ENCODE measurements at regions not wholly inside any gene's neighbourhood (a gene's known extent, or its start where the extent isn't known, plus 50 kb on each side); places are given as distances from the start of the nearest gene placed in this dataset.

DNA sequence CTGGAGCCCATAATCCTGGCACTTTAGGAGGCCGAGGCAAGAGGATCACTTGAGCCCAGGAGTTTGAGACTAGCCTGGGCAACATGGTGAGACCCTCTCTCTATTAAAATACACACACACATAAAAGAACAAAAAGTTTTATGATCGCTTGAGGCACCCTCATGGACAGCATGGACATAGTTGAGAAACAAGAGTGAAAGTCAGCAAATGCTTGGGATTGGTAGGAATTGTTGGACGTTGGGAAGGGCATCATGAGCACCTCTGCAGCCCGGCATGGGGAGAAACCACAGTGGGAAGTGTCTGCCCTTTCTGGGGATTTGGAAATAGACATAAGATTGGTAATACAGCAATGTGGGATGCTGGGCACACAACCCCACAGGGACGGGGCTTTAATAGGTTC is 231.9 kb upstream of the FOXN3 start:
- Histone ChIP-seq H3K27me3 (no peaks in the 10 kb centered on the region), H3K4me1 (peaks cover 0 to 39% (median 5%) of the 10 kb centered on the region in 4 donors), H3K9me3 (no peaks in the 10 kb centered on the region), H3K4me3 (peak overlapping the region in 1 of 3 donors; percentile 12), H3K36me3 (no peaks in the 10 kb centered on the region), H3K27ac (peak overlapping the region; percentile 53 to 87 (median 80))
- 38% methylated on average over 5 of the region's 5 CpGs for WGBS (ENCODE audit: insufficient coverage, low coverage, low lambda C conversion rate, missing lambda C conversion rate)
- TF ChIP-seq POLR2A (IDR thresholded peaks at IDR 0.05), result peak; percentile 26
- TF ChIP-seq, protein P1, sequence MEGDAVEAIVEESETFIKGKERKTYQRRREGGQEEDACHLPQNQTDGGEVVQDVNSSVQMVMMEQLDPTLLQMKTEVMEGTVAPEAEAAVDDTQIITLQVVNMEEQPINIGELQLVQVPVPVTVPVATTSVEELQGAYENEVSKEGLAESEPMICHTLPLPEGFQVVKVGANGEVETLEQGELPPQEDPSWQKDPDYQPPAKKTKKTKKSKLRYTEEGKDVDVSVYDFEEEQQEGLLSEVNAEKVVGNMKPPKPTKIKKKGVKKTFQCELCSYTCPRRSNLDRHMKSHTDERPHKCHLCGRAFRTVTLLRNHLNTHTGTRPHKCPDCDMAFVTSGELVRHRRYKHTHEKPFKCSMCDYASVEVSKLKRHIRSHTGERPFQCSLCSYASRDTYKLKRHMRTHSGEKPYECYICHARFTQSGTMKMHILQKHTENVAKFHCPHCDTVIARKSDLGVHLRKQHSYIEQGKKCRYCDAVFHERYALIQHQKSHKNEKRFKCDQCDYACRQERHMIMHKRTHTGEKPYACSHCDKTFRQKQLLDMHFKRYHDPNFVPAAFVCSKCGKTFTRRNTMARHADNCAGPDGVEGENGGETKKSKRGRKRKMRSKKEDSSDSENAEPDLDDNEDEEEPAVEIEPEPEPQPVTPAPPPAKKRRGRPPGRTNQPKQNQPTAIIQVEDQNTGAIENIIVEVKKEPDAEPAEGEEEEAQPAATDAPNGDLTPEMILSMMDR (IDR thresholded peaks at IDR 0.05), result no peak
- ATAC-seq (peak; percentile 12 to 57 (median 34)), DNase-seq (no peak)
- intact Hi-C loops (cut with DNase I), result no loop called here

- TF ChIP-seq, protein P1 (IDR thresholded peaks at IDR 0.05), result no peak
- no peak for TF ChIP-seq POLR2A (IDR thresholded peaks at IDR 0.05)
- H3K4me1 ChIP-seq, result peaks cover 0 to 37% (median 5%) of the 10 kb centered on the region in 4 donors
- ATAC-seq (peak; percentile 79 to 97 (median 92)), DNase-seq (no peak)
- 26% methylated on average over 3 of the region's 3 CpGs for WGBS (ENCODE audit: insufficient coverage, low coverage, low lambda C conversion rate, missing lambda C conversion rate)
- no peaks in the 10 kb centered on the region for H3K9me3 ChIP-seq
- no peaks in the 10 kb centered on the region for H3K27me3 ChIP-seq
- H3K27ac ChIP-seq, result peak overlapping the region; percentile 53 to 87 (median 80)
- intact Hi-C loops (cut with DNase I), result no loop called here
- H3K36me3 ChIP-seq, result no peaks in the 10 kb centered on the region
- H3K4me3 ChIP-seq, result peak overlapping the region in 1 of 3 donors; percentile 12
Measured at GRCh38 chr14:89648510-89648909, 231.5 kb upstream of the FOXN3 start.

- TF ChIP-seq POLR2A (IDR thresholded peaks at IDR 0.05), result no peak
- TF ChIP-seq, protein P1 (IDR thresholded peaks at IDR 0.05), result no peak
- no peak overlapping the region for H3K27ac ChIP-seq
- intact Hi-C loops (cut with DNase I), result no loop called here
- DNase-seq, result no peak
- no peaks in the 10 kb centered on the region for H3K9me3 ChIP-seq
- ATAC-seq, result no peak
- 100% methylated on average over 1 of the region's 1 CpG for WGBS (ENCODE audit: insufficient coverage, low coverage, low lambda C conversion rate, missing lambda C conversion rate)
- no peaks in the 10 kb centered on the region for H3K27me3 ChIP-seq
- H3K4me1 ChIP-seq, result peaks cover 0 to 42% (median 5%) of the 10 kb centered on the region in 4 donors
- H3K4me3 ChIP-seq, result no peak overlapping the region
- H3K36me3 ChIP-seq, result no peaks in the 10 kb centered on the region
Measured at GRCh38 chr14:89646971-89647370, 229.9 kb upstream of the FOXN3 start.

GRCh38 chr14:89644641-89645040 is 227.6 kb upstream of the FOXN3 start:
- Histone ChIP-seq H3K27me3 (no peaks in the 10 kb centered on the region), H3K9me3 (no peaks in the 10 kb centered on the region), H3K36me3 (no peaks in the 10 kb centered on the region), H3K4me1 (peaks cover 0 to 40% (median 3%) of the 10 kb centered on the region in 4 donors), H3K27ac (peak overlapping the region in 2 of 3 donors; percentile 9 to 39), H3K4me3 (no peak overlapping the region)
- intact Hi-C loops (cut with DNase I), result no loop called here
- peak in 1 of 4 donors; percentile 17 for ATAC-seq
- 29% methylated on average over 4 of the region's 4 CpGs for WGBS (ENCODE audit: insufficient coverage, low coverage, low lambda C conversion rate, missing lambda C conversion rate)
- TF ChIP-seq POLR2A (IDR thresholded peaks at IDR 0.05), result no peak
- TF ChIP-seq, protein P1 (IDR thresholded peaks at IDR 0.05), result no peak
- no peak for DNase-seq

Data from right lobe of liver (tissue), 6 donors.